ENCODE measurements at regions not wholly inside any gene's neighbourhood (a gene's known extent, or its start where the extent isn't known, plus 50 kb on each side); places are given as distances from the start of the nearest gene placed in this dataset.

DNA sequence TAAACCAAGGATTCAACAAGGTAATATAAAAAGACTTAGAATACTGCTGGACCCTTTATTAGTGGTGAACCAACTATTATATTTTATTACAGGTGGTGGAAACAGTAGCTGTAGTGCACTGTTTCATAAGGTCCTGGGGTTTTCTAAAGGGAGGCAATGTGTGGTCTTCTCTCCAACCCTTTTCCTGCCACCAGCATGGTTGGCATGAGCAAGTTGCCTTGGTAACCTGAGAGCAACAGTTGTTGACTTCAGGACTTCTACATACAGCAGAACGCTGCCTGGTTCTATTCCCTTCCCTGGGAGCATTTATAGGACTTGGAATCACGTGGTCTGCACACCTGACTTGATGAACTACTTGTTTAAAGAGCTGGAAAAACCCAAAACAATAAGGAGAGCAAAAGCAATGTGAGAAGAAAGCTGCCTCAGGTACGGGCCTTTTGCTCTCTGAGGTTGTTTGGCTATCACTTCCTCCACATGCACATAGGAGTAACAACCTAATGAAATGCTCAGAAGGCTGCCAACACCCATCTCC, 81.1 kb upstream of the RAI14 start:
- ATAC-seq (ENCODE audit: low FRiP score), result no peak
- no peak for DNase-seq (ENCODE audit: low spot score)
- TF ChIP-seq, protein P1, sequence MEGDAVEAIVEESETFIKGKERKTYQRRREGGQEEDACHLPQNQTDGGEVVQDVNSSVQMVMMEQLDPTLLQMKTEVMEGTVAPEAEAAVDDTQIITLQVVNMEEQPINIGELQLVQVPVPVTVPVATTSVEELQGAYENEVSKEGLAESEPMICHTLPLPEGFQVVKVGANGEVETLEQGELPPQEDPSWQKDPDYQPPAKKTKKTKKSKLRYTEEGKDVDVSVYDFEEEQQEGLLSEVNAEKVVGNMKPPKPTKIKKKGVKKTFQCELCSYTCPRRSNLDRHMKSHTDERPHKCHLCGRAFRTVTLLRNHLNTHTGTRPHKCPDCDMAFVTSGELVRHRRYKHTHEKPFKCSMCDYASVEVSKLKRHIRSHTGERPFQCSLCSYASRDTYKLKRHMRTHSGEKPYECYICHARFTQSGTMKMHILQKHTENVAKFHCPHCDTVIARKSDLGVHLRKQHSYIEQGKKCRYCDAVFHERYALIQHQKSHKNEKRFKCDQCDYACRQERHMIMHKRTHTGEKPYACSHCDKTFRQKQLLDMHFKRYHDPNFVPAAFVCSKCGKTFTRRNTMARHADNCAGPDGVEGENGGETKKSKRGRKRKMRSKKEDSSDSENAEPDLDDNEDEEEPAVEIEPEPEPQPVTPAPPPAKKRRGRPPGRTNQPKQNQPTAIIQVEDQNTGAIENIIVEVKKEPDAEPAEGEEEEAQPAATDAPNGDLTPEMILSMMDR (IDR thresholded peaks at IDR 0.05), result no peak

DNA sequence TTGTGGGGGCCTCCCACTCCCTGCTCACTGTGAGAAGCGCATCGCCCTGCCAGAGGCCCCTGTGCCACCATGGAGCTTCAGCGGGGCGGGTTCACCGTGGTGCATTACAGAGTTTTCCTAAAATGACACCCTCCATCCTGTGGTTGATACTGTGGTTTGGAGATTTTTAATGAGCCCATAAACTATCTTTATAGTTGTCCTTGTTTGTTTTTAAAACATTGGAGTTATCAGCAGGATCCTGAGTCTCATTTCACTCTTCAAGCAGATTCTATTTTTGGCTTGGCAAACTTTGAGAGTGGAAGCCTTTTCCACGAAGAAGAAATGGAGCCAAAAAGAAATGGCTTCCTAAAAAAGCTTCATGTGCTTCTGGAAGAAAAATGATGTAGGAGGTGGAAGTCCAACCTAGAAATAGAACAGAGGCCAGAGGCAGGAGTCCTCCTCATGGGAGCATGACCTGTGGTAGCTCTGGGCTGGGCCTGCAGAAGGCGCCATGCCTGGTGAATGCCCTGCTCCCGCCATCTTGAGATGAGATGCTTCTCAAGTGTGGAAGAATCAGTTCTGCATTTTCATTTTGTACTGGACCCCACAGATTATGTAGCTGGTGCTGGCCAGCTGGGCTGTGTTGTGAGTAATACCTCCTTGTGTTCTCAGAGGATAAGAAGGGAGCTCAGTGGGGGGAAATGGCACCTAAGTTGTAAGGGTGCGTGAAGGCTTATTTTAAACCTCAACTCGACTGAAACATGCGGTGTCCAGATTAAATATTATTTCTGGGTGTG, 79.0 kb upstream of the RAI14 start:
- TF ChIP-seq, protein P1 (IDR thresholded peaks at IDR 0.05), result no peak
- ATAC-seq (ENCODE audit: low FRiP score) (no peak), DNase-seq (ENCODE audit: low spot score) (no peak)

DNA sequence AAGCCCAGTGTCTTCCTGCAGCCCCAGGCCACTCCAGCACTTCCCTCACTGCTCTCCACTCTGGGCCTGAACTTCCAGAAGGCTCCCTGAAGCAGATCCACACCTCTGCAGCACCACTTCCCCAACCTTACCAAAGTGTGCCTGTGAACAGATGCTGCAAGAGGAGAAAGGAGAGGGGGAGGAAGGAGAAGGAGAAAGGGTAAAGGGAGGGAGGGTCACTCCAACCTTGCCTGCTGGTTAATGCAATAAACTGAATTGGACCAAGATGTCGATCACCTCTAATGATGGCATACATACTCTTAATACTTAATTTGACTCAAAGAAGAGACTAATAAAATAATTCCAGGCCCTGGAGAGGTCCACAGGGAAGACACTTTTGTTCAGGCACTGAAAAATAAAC, 77.2 kb upstream of the RAI14 start:
- no peak for ATAC-seq (ENCODE audit: low FRiP score)
- TF ChIP-seq, protein P1 (IDR thresholded peaks at IDR 0.05), result no peak
- DNase-seq (ENCODE audit: low spot score), result no peak

DNA sequence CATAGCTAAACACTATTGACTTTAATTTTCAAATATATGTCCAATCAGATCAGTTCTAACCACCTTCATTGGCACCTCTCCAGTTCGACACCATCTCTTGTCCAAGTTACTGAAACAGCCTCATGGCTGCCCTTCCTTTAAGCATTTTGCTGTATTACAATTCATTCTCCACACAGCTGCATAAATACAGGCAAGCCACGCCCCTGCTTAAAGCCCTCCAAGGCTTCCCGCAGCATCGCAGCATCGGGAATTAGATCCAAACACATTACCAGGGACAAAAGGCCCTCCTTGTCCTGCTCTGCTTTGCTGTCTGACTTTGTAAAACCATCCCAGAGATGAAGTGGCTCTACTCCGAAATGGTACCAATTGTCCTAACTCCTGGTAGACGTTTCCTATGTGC, 75.1 kb upstream of the RAI14 start:
- no peak for ATAC-seq (ENCODE audit: low FRiP score)
- TF ChIP-seq, protein P1 (IDR thresholded peaks at IDR 0.05), result no peak
- no peak for DNase-seq (ENCODE audit: low spot score)

DNA sequence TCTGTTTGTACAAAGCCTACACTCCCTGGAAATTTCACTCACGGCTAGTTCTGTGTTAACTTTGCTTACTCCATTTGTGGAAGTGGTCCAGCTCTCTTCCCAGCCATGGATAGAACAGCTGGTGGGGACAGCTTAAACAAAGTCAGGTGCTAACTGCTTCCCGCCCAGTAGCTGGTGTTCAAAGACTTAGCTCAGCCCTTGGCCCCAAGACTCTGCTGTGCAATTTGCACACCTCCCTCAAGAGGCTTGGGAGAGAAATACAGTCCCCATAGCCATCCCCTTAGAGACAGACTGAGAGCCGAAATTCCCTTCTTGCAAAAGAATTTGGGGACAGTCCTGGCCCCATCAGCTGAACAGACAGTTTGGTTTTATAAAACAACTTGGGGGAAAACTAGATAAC, 73.8 kb upstream of the RAI14 start:
- DNase-seq (ENCODE audit: low spot score), result no peak
- ATAC-seq (ENCODE audit: low FRiP score), result no peak
- TF ChIP-seq, protein P1 (IDR thresholded peaks at IDR 0.05), result no peak

DNA sequence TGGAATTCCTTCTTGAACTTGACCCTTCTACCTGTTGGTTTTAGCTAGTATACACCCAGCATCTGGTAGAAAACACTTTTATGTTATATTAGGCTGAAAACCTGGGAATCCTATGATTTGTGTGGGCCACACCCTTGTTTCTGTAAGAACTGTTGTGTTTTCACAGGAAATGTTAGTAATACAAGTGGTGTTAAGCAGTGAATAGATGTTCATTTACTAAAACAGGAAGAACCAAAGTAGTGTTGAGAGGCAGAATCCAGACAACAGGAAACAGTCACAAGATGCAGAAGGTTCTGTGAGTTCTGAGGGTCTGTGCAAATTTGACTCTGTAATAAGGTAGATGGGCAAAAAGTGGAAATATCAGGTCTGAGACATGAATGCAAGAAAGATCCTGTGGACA, 73.0 kb upstream of the RAI14 start:
- TF ChIP-seq, protein P1 (IDR thresholded peaks at IDR 0.05), result no peak
- DNase-seq (ENCODE audit: low spot score) (no peak), ATAC-seq (ENCODE audit: low FRiP score) (no peak)

DNA sequence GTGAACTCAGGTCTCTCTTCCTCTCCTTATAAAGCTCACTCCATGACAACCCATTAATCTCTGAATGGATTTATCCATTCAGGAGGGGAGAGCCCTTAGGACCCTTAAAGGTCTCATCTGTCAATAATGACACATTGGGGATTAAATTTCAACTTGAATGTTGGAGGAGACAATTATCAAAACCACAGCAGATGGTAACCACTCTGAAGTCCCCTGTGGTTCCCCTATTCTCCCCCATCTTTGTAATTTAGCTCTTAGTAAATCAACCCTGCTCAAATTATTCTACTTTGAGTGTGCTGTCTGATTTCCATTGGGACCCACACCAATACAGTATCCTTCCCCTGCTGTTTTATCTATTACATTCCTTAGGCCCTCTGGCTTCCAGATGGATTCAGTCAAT, 72.0 kb upstream of the RAI14 start:
- TF ChIP-seq, protein P1 (IDR thresholded peaks at IDR 0.05), result no peak
- ATAC-seq (ENCODE audit: low FRiP score) (no peak), DNase-seq (ENCODE audit: low spot score) (no peak)
